ENCODE measurements at regions not wholly inside any gene's neighbourhood (a gene's known extent, or its start where the extent isn't known, plus 50 kb on each side); places are given as distances from the start of the nearest gene placed in this dataset.
A peak's percentile ranks its signal among the peaks of the same experiment; 100 is the strongest.

- DNase-seq = no peak
These were observed 227.9 kb upstream of the COPS8 start for GRCh38 chr2:236857781-236858180.

DNA sequence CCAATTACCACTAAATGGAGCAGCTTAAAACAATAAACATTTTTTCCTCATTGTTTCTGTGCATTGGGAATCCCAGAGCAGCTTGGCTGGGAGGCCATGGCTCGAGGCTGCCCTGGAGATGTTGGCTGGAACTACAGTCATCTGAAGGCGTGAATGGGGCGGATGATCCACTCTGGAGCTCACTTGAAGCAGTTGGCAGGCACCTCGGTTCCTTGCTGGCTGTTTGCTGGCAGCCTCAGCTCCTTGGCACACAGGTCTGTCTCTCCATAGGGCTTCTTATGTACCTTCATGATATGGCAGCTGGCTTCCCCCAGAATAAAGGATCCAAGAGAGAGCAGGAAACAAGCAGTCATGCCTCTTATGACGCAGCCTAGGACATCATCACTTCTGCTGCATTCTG is 227.0 kb upstream of the COPS8 start:
- peak; percentile 20 for DNase-seq

DNA sequence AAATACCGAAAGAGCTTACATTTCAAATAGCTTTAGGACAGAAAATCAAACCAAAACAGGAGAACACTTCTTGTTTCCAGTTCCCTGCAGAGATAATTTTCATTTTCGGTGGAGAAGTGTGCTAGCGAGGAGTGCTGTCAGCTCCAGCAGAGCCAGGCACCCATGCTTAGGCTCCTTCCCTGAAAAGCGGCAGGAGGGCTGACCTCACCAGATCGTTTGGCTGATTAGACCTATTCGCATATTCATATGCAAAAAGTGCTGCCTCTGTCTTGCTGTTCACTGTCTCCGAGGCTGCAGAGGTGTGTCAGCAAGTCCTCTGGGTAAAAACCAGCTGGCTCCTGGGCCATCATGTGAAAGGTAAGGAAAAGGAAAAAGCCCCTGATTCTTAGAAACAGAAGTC is 225.8 kb upstream of the COPS8 start:
- peak; percentile 7 for DNase-seq

DNA sequence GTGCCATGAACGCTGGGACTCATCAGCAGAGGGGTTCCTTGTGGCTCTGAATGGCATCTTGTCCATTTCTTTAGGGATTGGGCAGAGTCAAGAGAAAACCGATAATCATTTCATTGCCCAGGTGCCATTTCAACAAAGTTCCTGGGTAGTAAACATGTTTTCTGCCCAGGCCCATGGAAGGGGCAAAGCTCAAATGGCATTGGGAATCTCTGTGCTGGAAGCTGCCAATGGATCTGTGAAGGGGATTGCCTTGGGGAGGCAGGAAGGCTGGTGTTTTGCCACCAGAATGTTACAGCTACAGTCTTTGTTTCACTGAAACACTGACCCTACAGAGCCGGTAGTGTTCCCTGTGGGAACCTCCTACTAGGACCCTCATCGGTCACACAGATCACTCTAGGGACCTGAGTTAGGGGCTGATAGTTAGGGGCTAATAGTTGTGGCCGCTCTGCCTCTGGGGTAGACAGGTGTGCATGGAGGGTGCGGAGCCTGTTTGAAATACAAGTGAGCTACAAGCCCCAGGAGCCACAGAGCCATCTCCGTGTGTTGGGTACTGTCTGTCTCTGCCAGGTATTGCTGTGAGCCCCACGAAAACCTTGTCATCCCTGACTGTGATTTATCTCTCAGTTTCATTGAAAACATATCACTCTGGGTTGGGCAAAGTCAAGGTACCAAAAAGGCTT is 224.4 kb upstream of the COPS8 start:
- peak; percentile 2 for DNase-seq

GRCh38 chr2:236861944-236862343 is 223.7 kb upstream of the COPS8 start:
- peak; percentile 4 for DNase-seq

DNA sequence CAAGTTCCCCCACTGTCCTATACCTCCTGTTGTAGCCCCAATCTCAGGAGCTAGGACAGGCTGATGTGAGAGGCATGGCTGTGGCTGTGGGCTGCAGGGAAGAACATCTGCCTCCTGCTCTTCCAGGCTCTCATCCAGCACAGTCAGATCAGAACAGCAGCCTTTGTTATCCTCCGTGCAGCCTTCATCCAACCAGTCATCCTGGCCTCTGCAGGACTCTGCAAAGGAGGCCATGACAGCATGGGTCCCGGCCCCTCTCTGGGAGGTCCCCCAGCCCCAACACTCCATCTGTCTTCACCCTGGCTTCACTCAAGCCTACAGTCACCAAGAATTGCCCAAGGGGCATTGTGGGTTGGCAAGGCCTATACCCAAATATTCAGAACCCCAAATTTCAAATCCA is 223.2 kb upstream of the COPS8 start:
- DNase-seq = peak; percentile 9

DNA sequence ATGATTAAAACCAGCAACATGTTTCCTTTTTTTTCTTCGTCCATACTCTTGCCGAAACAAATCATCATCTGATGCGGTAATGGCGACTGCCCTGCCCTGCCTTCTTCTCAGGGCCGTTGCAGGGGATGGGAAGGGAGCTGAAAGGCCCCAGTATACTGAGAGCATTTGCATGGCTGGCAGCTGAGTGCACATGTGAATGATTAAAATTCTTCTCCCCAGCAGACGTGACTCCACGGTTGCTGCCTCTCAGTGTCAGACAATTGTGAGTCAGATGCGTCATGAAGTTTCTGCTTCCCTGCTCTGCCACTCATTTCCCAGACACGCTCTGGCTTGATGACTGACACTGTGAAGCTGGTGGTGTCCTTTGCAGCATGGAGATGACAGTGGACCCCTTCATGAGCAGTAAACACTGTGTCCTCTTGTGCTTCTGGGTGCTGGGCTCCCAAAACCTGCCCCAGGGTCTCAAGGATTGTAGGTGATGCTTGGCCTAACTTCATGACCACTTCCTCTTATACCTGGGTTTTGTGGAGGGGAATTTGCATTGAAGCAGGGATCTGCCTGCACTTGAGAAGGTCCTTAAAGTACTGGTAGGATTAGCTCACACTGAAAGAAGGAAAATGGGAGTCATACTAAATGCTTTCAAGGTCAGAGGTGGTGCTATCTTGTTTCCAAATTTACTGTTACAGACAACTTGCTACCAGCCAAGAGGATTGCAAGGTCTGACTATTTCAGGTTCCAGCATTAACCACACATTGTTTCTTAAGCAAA is 222.5 kb upstream of the COPS8 start:
- peak; percentile 24 for DNase-seq

DNA sequence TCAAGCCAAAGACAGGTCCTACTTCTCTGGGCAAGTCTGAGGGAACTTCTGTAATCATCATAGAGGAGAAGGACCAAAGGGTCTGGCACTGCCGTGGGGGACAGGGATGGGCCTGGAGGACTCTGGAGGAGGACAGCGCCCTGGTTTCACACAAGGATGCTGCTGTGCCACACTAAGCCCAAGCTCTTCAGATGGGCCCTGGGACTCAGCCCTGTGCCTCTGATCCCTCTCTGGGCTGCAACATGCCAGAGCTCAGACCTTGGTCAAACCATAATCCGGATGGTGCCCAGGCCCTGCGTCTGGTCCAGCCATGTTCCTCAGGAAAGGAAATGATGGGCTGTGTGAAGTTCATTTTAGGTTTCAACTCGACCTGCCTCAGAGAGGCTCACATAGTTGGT is 222.0 kb upstream of the COPS8 start:
- DNase-seq = peak; percentile 6

- DNase-seq = peak; percentile 7
These were observed 220.6 kb upstream of the COPS8 start for GRCh38 chr2:236865052-236865451.

DNA sequence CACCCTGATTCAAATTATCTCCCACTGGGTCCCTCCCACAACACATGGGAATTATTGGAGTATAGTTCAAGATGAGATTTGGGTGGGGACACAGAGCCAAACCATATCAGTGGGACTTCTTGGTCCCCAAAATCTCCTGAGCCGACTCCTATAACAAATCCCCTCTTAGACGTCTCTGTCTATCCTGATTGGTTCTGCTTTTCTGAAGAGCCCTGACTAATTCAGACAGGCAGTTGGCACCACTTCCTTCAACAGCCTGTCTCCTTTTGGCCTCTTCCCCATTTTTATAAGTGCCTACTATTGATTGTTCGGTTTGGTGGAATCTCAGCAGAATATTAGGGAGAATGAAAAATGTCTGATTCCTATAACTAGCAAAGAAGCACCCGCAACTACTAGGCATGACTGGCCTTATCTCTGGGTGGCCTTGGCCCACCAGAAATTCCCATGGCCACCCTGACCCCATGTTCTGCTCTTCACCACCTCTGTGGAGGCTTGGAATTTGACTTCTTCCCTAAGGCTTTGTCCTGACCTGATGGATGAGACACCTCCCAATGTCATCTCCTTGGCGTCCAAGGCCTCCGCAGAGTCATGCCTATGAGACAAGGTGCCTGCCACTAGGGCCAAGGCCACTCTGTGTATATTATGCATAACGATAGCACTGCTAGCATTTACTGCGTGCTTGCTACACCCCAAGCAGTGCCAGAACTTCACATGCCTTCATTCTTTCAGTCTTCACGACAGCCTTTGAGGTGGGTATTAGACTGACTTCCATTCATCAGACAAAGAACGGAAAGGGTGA is 218.9 kb upstream of the COPS8 start:
- peak; percentile 5 for DNase-seq

DNA sequence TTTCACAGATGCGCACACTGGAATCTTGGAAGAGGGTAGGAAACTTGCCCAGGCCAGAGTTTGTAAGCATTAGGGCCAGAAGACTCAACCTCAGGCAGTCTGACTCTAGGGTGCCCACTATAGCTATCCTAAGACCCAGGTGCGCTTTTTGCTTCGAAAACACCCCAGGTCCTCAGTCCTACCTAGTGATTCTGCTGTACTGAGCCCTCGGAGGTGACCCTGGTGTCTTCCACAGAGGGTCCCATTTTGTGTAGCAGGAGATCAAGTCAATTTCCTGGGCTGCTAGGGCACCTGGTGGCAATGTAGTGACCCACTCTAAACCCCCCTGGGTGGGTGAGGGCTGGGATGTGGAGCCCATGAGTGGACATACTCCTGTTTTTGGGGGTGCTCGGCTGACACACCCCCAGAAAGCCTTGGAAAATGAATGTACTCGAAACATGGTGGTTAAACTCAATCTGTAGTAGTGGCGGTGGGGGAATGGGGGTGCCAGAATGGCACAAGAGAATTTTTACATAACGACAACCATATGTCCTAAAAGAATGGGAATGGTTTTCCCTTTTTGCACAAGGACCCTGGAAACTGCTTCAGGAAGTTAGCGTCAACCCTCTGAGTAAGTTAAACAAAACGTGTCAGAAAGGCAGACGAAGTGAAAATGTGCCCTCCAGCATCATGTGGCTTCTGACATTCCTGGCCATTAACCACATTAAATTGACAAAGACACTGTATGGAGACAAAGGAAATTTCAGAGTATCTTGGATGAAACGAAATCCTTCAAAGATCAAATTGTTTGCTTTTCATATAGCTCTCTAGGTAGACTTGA is 218.0 kb upstream of the COPS8 start:
- DNase-seq = peak; percentile 3

GRCh38 chr2:236870370-236870769 is 215.3 kb upstream of the COPS8 start:
- DNase-seq = peak; percentile 5

GRCh38 chr2:236871500-236872001 is 214.1 kb upstream of the COPS8 start:
- peak; percentile 76 for DNase-seq

GRCh38 chr2:236872015-236872414 is 213.7 kb upstream of the COPS8 start:
- peak; percentile 15 for DNase-seq

GRCh38 chr2:236872981-236873380 is 212.7 kb upstream of the COPS8 start:
- peak; percentile 38 for DNase-seq

GRCh38 chr2:236873636-236874035 is 212.1 kb upstream of the COPS8 start:
- DNase-seq = no peak

DNA sequence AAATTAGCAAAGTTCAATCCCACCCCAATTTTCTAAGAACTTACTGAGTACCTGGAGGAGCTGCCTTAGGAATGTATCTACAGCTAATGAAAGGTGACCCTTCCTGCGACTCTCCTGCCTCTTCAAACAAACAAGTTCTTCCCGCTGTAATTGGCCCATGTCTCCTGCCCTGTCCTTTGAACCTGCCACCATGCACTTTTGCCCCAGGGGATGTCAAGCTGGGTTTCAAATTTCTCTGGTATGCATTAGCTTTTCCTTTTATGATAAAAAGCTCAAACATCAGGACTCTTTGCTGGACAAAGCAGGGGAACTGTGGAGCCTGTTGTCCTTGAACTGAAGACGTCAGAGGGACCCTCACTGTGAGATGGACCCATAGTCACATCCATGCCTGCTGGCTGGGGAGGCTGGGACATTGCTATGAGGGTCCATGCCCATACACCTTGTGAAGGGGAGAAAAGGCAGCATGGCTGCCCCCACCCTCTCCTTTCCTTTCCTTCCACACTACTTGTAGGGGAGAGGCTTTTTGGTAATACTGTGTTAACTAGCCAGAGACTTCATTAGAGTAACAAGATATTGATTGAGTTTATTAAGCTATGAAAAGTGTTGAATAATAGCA is 210.7 kb upstream of the COPS8 start:
- no peak for DNase-seq

GRCh38 chr2:236875906-236876505 is 209.7 kb upstream of the COPS8 start:
- no peak for DNase-seq

GRCh38 chr2:236876642-236877041 is 209.0 kb upstream of the COPS8 start:
- no peak for DNase-seq

DNA sequence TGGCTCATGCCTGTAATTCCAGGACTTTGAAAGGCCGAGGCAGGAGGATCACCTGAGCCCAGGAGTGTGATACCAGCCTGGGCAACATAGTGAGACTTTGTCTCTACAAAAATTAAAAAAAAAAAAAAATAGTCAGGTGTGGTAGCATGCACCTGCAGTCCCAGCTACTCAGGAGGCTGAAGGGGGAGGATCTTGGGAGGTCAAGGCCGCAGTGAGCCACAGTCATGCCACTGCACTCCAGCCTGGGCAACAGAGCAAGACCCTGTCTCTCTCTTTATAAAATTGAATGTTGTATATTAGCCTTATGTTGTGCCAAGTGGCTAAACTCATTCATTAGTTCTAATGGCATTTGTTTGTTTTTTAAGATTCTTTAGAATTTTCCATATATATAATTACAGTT is 207.7 kb upstream of the COPS8 start:
- DNase-seq = no peak

GRCh38 chr2:236879416-236879963 is 206.2 kb upstream of the COPS8 start:
- DNase-seq = no peak

Data from femur (tissue), 1 donor.